GM19452 (cell line): ENCODE measurements at regions not wholly inside any gene's neighbourhood (a gene's known extent, or its start where the extent isn't known, plus 50 kb on each side); places are given as distances from the start of the nearest gene placed in this dataset.
"Not testable (repeated sequence)": the region's sequence is repeated elsewhere in the genome, so short reads cannot be mapped to it uniquely, and the experiment has no call there.

Source experiments
- ATAC-seq: cut with Tn5 transposase; IDR thresholded peaks from one replicate; pipeline ENCODE4 v1.9.1; 2021; ENCODE audit not compliant: unreplicated experiment

GRCh38 chr3:147333098-147333497, 73.2 kb downstream of the ZIC4 start:
- ATAC-seq = no peak

GRCh38 chr3:147328711-147329110, 77.6 kb downstream of the ZIC4 start:
- ATAC-seq = no peak

- no peak for ATAC-seq
Measured at GRCh38 chr3:147324356-147324755, 82.0 kb downstream of the ZIC4 start.

- ATAC-seq = no peak
Measured at GRCh38 chr3:147318900-147319299, 87.4 kb downstream of the ZIC4 start.

GRCh38 chr3:147317080-147317479, 89.3 kb downstream of the ZIC4 start:
- not testable (repeated sequence) for ATAC-seq

- no peak for ATAC-seq
Measured at GRCh38 chr3:147313513-147313912, 92.8 kb downstream of the ZIC4 start.

- no peak for ATAC-seq
Measured at GRCh38 chr3:147312786-147313280, 93.5 kb downstream of the ZIC4 start.

- no peak for ATAC-seq
Measured at GRCh38 chr3:147311716-147312115, 94.6 kb downstream of the ZIC4 start.

- ATAC-seq = no peak
Measured at GRCh38 chr3:147305533-147306250, 100.7 kb downstream of the ZIC4 start.

GRCh38 chr3:147304756-147305155, 101.6 kb downstream of the ZIC4 start:
- no peak for ATAC-seq

- no peak for ATAC-seq
Measured at GRCh38 chr3:147301781-147302180, 104.6 kb downstream of the ZIC4 start.

- ATAC-seq = no peak
Measured at GRCh38 chr3:147299656-147300055, 106.7 kb downstream of the ZIC4 start.

- no peak for ATAC-seq
Measured at GRCh38 chr3:147298511-147298982, 107.8 kb downstream of the ZIC4 start.

- no peak for ATAC-seq
Measured at GRCh38 chr3:147297761-147298350, 108.5 kb downstream of the ZIC4 start.

GRCh38 chr3:147287370-147287769, 119.0 kb downstream of the ZIC4 start:
- ATAC-seq = not testable (repeated sequence)

GRCh38 chr3:147269907-147270306, 136.4 kb downstream of the ZIC4 start:
- ATAC-seq = no peak

- no peak for ATAC-seq
Measured at GRCh38 chr3:147267434-147267833, 138.9 kb downstream of the ZIC4 start.

- ATAC-seq = no peak
Measured at GRCh38 chr3:147257944-147258343, 148.4 kb downstream of the ZIC4 start.

- no peak for ATAC-seq
Measured at GRCh38 chr3:147256739-147257138, 149.6 kb downstream of the ZIC4 start.

GRCh38 chr3:147246906-147247305, 159.4 kb downstream of the ZIC4 start:
- no peak for ATAC-seq

- not testable (repeated sequence) for ATAC-seq
Measured at GRCh38 chr3:147245638-147246037, 160.7 kb downstream of the ZIC4 start.

GRCh38 chr3:147245022-147245421, 161.3 kb downstream of the ZIC4 start:
- ATAC-seq = not testable (repeated sequence)
